ENCODE measurements at regions not wholly inside any gene's neighbourhood (a gene's known extent, or its start where the extent isn't known, plus 50 kb on each side); places are given as distances from the start of the nearest gene placed in this dataset.

DNA sequence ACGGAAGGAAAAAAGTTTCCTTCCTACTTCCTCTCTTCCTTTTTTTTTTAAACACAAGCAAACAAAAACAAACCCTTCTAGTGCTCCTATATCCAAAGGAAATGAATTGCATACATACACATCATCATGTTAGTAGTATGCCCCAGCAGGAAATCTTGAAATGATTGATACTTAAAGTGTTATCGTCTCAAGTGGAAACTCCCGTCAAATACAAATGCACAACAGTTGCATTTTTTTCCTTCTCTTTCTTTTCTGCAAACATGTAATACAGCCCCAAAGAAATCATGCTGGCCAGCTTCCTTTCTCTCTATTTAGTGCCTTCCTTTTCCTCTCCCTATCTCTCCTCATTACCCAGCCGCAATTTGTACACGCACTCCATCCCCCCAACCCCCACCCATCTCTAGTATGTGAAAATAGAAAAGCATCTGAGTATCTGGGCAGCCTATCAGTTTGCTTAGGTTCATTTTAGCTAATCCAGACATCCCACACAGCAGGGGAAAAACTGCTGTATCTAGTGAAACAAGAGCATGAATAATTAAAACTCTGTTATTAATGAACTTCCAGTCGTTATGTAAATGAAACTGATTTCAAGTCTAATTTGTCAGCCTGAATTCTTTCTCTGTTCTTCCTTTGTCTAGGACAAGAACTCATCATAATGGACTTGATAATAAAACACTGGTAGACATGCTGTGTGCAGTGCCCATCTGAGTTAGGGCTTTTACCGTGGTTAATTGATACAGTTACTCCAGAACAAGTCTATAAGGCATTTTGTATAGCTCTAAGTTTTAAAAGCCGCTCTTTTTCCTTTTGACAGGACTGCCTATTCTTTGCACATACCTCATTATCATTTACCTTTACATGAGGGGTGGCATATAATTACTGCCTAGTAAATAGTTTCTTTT, 336.5 kb upstream of the ADGRL2 start:
- no peaks in the 10 kb centered on the region for H3K9me3 Mint-ChIP-seq
- H3K27me3 Mint-ChIP-seq (ENCODE audit: low read depth), result peaks cover 4% of the 10 kb centered on the region
- no peaks in the 10 kb centered on the region for H3K4me1 Mint-ChIP-seq (ENCODE audit: low read depth)
- H3K36me3 Mint-ChIP-seq (ENCODE audit: low read depth), result no peaks in the 10 kb centered on the region
- H3K27ac Mint-ChIP-seq, result no peak overlapping the region
- no peak overlapping the region for H3K4me3 Mint-ChIP-seq

DNA sequence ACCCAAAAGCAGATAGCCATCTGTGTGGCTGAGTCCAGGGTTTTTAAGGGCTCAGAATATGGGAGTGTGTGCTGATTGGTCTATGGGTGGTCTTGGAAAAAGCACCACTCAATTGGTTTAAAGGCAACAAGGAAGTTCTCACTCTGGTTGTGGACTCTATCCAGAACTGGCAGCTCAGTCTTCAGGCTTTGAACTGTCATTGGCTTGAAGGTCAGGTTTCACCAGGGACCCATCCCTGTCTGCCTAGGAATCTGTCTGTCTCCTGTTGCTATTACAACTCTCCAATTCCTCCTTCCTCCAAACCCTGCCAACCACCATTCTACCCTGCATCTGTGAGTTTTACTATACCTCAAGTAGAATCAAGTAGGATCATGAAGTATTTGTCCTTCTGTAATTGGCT, 341.7 kb upstream of the ADGRL2 start:
- no peaks in the 10 kb centered on the region for H3K36me3 Mint-ChIP-seq (ENCODE audit: low read depth)
- H3K27me3 Mint-ChIP-seq (ENCODE audit: low read depth), result peaks cover 2% of the 10 kb centered on the region
- no peak overlapping the region for H3K27ac Mint-ChIP-seq
- H3K4me1 Mint-ChIP-seq (ENCODE audit: low read depth), result no peaks in the 10 kb centered on the region
- H3K9me3 Mint-ChIP-seq, result no peaks in the 10 kb centered on the region
- no peak overlapping the region for H3K4me3 Mint-ChIP-seq

DNA sequence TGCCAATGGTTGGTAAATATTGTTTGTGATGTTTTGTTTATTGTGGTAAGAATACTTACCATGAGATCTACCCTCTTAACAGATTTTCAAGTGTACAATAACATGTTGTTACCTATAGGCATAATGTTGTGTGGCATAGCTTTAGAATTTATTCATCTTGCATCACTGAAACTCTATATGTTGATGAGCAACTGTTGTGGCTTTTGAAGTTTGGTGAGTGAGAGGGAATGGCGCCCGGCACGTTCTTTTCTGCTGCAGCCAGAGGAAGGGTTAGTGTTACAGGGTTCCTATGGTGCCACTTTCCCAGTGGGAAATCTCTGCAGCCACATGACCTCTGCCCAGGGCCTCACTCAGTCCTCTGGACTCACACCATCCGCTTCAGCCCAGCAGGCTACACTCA, 342.5 kb upstream of the ADGRL2 start:
- no peaks in the 10 kb centered on the region for H3K27me3 Mint-ChIP-seq (ENCODE audit: low read depth)
- H3K4me1 Mint-ChIP-seq (ENCODE audit: low read depth), result no peaks in the 10 kb centered on the region
- no peaks in the 10 kb centered on the region for H3K9me3 Mint-ChIP-seq

DNA sequence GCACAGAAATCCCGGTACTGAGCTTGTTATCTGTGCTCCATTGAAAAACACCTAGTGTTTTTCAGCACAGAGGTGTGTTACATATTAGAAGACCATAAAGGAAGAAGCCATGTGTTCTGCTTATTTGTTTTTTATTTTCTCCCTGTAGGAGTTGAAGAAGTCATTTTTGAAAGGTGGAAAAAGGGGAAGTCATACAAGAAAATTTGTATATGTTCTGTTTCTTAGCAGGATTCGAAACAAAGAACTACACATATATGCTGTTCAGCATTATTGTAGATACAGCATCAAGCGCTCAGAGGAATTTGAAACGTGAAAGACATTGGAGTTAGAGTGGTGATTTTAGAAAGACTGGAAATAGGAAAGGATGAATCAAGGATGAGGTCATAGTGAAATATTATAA, 345.3 kb upstream of the ADGRL2 start:
- H3K9me3 Mint-ChIP-seq, result no peaks in the 10 kb centered on the region
- no peaks in the 10 kb centered on the region for H3K36me3 Mint-ChIP-seq (ENCODE audit: low read depth)
- H3K27me3 Mint-ChIP-seq (ENCODE audit: low read depth), result no peaks in the 10 kb centered on the region
- H3K4me1 Mint-ChIP-seq (ENCODE audit: low read depth), result no peaks in the 10 kb centered on the region
- H3K27ac Mint-ChIP-seq, result no peak overlapping the region
- no peak overlapping the region for H3K4me3 Mint-ChIP-seq

More for the DNA sequence above, 342.5 kb upstream of the ADGRL2 start:
- Mint-ChIP-seq H3K36me3 (ENCODE audit: low read depth) (no peaks in the 10 kb centered on the region), H3K27ac (no peak overlapping the region), H3K4me3 (no peak overlapping the region)

DNA sequence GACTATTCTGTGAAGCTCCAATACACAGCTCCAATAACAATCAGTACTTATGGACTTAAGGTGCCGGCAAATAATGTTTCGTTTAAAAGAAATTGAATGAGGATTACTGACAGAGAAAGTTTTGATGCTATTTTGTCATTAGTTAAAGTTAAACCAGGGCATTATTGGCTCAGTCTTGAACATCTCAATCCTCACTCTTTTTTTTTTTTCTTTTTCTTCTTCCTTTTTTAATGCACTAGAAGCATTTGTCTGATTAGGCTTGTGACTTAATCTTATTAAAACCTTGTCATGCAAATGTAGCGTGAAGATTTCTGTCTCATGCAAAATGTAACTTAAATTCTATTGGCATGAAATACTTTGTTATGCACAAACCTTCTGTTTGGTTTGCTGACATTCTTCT, 346.8 kb upstream of the ADGRL2 start:
- no peaks in the 10 kb centered on the region for H3K9me3 Mint-ChIP-seq
- H3K36me3 Mint-ChIP-seq (ENCODE audit: low read depth), result no peaks in the 10 kb centered on the region
- H3K4me3 Mint-ChIP-seq, result no peak overlapping the region
- H3K27ac Mint-ChIP-seq, result no peak overlapping the region
- H3K27me3 Mint-ChIP-seq (ENCODE audit: low read depth), result no peaks in the 10 kb centered on the region
- H3K4me1 Mint-ChIP-seq (ENCODE audit: low read depth), result no peaks in the 10 kb centered on the region

DNA sequence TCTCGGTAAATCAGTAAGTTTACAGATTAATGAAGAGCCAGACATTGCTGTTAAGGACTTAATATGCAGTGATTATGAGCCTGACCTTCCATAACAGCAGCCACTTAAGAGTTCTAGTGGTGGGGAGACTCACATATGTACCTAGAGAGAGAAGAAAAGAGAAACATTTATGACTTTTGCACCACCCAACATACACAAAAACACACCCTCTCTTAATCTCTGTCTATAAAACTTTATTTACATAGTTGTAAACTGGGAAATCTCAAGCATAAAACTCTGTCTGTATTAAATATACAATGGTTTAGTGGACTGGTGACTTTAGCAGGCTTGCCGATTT, 347.4 kb upstream of the ADGRL2 start:
- H3K27ac Mint-ChIP-seq, result no peak overlapping the region
- H3K36me3 Mint-ChIP-seq (ENCODE audit: low read depth), result no peaks in the 10 kb centered on the region
- no peak overlapping the region for H3K4me3 Mint-ChIP-seq
- no peaks in the 10 kb centered on the region for H3K27me3 Mint-ChIP-seq (ENCODE audit: low read depth)
- no peaks in the 10 kb centered on the region for H3K9me3 Mint-ChIP-seq
- H3K4me1 Mint-ChIP-seq (ENCODE audit: low read depth), result no peaks in the 10 kb centered on the region

DNA sequence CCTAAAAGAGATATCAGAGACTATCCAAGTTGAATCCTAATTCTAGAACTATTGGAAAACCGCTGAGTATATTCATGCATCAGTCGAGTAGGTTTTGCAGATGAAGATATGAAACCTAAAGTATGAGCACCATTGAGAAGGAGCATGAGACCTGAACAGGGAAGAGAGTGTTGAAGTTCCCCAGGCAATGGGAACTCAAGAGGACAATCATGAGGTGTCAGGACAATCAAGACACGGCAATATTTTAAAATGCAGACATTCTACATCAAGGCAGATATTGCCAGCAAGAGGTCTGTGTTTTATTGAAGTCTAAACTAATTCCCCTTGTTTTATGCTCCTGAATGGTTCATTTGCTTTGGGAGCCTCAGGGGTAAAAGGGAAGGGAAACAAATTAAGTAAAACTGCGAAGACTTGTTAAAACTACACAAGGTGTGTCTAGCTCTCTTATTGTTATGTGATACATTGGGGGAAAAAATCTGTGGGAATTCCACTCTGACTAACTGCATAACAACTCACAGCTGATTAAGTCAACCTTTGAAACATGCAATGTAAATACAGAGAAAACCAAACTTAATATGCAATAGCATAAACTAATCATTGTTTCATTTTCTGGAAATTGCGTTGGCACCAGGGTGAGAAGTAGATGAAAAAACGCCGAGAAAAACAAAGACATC, 347.9 kb upstream of the ADGRL2 start:
- no peaks in the 10 kb centered on the region for H3K27me3 Mint-ChIP-seq (ENCODE audit: low read depth)
- H3K36me3 Mint-ChIP-seq (ENCODE audit: low read depth), result no peaks in the 10 kb centered on the region
- no peaks in the 10 kb centered on the region for H3K4me1 Mint-ChIP-seq (ENCODE audit: low read depth)
- no peaks in the 10 kb centered on the region for H3K9me3 Mint-ChIP-seq
- no peak overlapping the region for H3K4me3 Mint-ChIP-seq
- H3K27ac Mint-ChIP-seq, result no peak overlapping the region

DNA sequence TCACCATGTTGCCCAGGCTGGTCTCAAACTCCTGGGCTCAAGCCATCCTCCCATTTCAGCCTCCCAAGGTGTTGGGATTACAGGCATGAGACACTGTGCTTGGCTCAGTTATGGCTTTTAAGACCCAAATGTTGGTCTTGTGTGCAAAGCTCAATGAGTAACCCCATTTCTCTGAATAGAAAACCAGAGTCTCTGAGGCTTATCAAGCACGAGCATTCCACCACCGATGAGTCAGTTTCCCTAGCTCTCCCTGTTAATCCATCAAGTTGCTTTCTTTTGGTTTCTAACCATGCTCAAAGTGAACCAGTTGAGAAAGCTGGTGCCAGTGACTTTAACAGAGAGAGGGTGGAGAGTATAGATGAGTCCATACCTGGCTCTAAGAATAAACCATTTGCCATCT, 350.9 kb upstream of the ADGRL2 start:
- Mint-ChIP-seq H3K9me3 (no peaks in the 10 kb centered on the region), H3K36me3 (ENCODE audit: low read depth) (no peaks in the 10 kb centered on the region), H3K4me3 (no peak overlapping the region), H3K4me1 (ENCODE audit: low read depth) (no peaks in the 10 kb centered on the region), H3K27ac (no peak overlapping the region), H3K27me3 (ENCODE audit: low read depth) (no peaks in the 10 kb centered on the region)

DNA sequence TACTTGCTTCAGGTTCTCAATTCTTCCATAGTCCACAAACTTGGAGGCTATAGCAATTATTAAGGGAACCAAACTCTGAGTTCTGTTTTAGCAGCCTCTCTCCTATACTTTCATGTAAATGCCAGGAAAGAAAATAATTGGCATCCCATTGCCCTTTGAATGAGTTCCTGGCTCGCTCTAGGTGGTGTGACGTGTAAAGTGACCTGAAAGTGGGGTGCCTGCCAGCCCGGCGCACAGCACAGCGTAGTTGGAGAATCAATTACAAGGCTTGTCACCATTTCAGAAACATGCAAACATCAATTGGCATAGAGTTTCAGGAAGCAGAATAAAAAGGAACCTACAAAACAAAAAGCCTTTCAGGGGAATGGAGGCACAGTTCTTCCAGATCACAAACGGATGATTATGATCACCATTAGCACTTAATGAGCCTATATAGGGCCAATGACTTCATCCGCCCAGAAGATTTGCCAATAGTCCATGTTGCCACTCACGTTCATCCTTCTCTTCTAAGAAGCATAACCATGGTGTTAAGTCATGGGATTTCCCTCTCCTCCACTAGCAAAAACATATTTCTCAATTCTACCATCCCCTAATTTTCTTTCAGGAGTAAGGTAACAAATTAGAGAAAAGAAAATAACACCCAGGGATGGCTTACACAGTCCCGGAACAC, 354.6 kb upstream of the ADGRL2 start:
- Mint-ChIP-seq H3K27me3 (ENCODE audit: low read depth) (no peaks in the 10 kb centered on the region), H3K27ac (no peak overlapping the region), H3K36me3 (ENCODE audit: low read depth) (no peaks in the 10 kb centered on the region), H3K4me1 (ENCODE audit: low read depth) (no peaks in the 10 kb centered on the region), H3K9me3 (no peaks in the 10 kb centered on the region), H3K4me3 (no peak overlapping the region)

DNA sequence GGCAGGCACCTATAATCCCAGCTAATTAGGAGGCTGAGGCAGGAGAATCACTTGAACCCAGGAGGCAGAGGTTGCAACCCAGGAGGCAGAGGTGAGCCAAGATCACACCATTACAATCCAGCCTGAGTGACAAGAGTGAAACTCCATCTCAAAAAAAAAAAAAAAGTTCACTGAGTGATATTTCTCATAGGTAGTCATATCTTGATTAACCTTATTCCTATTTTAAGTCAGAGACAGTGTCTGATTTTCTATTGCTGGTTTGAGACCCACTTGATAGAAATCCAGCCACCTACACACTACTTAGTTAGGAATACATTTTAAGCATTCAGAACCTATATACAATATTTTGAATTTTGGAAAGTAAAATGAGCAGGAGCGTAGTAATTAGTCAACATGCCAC, 357.4 kb upstream of the ADGRL2 start:
- Mint-ChIP-seq H3K36me3 (ENCODE audit: low read depth) (no peaks in the 10 kb centered on the region), H3K9me3 (no peaks in the 10 kb centered on the region), H3K4me3 (no peak overlapping the region), H3K27me3 (ENCODE audit: low read depth) (no peaks in the 10 kb centered on the region), H3K4me1 (ENCODE audit: low read depth) (no peaks in the 10 kb centered on the region), H3K27ac (no peak overlapping the region)

DNA sequence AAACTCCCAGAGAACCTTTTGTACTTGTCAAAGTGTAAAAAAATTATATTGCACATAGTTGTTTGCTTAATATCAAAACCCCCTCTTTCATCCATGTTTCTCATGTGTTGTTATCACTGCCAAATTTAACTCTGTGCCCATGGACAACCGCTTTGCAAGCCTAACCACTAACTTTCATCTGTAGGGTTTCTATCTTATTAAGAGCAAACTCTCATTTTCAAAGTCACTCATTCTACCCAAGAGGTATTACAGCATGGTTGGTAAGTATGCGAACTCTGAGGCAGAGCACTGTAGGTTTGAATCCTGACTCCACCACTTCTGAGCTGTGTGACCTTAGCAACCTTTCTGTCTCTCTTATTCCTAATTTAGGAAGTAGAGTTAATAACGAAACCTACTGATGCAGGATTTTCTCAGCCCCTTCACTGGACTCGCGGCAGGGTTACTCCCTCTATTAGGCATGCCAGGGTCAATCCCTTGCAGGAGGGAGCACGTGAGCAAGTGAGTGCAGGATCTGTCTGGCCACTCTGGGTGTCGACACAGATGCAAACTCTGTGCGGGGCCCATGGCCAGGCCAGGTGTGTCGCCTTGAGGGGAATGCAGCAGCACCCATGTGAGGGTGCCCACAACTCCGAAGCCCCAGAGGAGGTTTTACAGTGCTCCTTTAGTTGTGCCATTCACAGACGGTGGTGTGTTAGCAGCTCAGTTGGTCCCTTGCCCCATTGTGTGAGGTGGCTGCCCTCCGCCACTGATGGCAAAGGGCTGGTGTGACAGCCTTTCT, 361.5 kb upstream of the ADGRL2 start:
- no peaks in the 10 kb centered on the region for H3K9me3 Mint-ChIP-seq
- H3K27me3 Mint-ChIP-seq (ENCODE audit: low read depth), result no peaks in the 10 kb centered on the region
- no peak overlapping the region for H3K4me3 Mint-ChIP-seq
- H3K36me3 Mint-ChIP-seq (ENCODE audit: low read depth), result no peaks in the 10 kb centered on the region
- no peak overlapping the region for H3K27ac Mint-ChIP-seq
- H3K4me1 Mint-ChIP-seq (ENCODE audit: low read depth), result no peaks in the 10 kb centered on the region

DNA sequence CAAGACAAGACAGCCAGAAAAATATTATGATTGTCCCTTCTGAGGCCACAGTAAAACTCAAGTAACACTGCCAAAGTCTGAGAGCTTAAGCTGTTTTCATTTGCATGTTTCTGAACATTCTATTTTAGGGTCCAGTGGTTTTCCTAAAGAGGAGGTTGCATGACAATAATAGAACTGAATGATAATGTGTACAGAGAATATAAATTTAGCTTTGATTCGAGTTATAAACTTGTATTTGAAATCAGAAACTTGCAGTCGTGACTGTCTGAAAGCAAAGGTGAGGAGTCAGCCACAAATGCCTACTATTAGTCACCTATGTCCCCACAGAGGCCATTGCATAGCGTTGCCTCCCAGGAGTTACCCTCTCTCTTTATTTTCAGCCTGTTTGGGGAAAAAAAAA, 363.1 kb upstream of the ADGRL2 start:
- Mint-ChIP-seq H3K4me3 (no peak overlapping the region), H3K36me3 (ENCODE audit: low read depth) (no peaks in the 10 kb centered on the region), H3K27ac (no peak overlapping the region), H3K4me1 (ENCODE audit: low read depth) (no peaks in the 10 kb centered on the region), H3K27me3 (ENCODE audit: low read depth) (no peaks in the 10 kb centered on the region), H3K9me3 (no peaks in the 10 kb centered on the region)

DNA sequence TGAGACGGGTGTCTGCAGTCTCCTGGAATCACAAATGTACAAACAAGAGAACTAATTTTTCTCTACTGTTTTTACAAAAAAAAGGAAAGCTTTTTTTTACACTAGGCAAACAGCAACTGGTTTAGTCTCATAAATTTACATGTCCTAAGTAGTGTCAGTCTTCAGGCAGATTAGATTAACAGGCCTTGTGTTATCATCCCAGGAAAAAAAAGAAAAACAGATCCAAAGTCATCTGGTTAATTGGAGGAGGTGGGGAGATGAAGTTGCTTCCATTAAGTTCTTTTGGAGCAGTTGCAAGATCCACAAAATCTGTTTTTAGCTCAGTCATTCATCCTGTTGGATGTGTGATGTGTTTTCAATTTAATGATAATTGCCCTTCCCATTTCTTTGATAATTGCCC, 363.5 kb upstream of the ADGRL2 start:
- Mint-ChIP-seq H3K9me3 (no peaks in the 10 kb centered on the region), H3K4me3 (no peak overlapping the region), H3K4me1 (ENCODE audit: low read depth) (no peaks in the 10 kb centered on the region), H3K36me3 (ENCODE audit: low read depth) (no peaks in the 10 kb centered on the region), H3K27ac (no peak overlapping the region), H3K27me3 (ENCODE audit: low read depth) (no peaks in the 10 kb centered on the region)

DNA sequence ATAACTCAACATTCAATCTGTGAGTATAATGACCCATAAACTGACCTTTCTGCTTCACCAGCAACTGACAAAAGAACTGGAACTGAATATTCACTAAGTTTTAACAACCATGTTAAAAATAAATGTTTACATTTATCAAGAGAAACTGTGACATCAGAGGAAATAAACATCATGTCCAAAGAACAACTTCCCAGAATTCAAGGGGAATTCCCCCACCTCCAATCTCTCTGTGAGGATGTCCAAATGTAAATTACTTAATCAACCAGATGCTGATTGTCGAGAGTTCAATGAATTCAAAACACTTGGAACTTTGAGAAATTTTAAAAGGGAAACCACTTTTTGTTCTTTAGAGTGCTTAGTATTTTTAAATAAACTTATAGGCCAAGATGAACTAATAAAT, 365.6 kb upstream of the ADGRL2 start:
- H3K27me3 Mint-ChIP-seq (ENCODE audit: low read depth), result no peaks in the 10 kb centered on the region
- no peak overlapping the region for H3K4me3 Mint-ChIP-seq
- no peaks in the 10 kb centered on the region for H3K9me3 Mint-ChIP-seq
- no peak overlapping the region for H3K27ac Mint-ChIP-seq
- H3K4me1 Mint-ChIP-seq (ENCODE audit: low read depth), result no peaks in the 10 kb centered on the region
- H3K36me3 Mint-ChIP-seq (ENCODE audit: low read depth), result no peaks in the 10 kb centered on the region

Data from T-helper 1 cell treated with Interleukin-12 subunit alpha and Interleukin-12 subunit beta and Interleukin-4 antibody, amounts not matched to agents 30 μg/mL and 1 μg/mL, for 36 hours (primary cell).